DOHH2 (cell line): ENCODE measurements at regions not wholly inside any gene's neighbourhood (a gene's known extent, or its start where the extent isn't known, plus 50 kb on each side); places are given as distances from the start of the nearest gene placed in this dataset.

Experiments
- EZH2phosphoT487 ChIP-seq: fragments of 200-600 bp; sonication (generic); IDR thresholded peaks from 2 replicates; pipeline ENCODE4 v1.6.1; 2017; ENCODE audit warnings: borderline replicate concordance, mild to moderate bottlenecking, antibody characterized with exemption, low read length, moderate library complexity, mixed read lengths
- TF ChIP-seq, protein P1 (sequence below): fragments of 200-600 bp; sonication (generic); IDR thresholded peaks from one replicate; pipeline ENCODE4 v1.5.1; 2014; ENCODE audit warnings: antibody characterized with exemption, mild to moderate bottlenecking, low read depth, low read length; ENCODE audit not compliant: poor library complexity, severe bottlenecking

GRCh38 chr22:27205492-27206373 is 548.3 kb downstream of the MIAT start:
- TF ChIP-seq, protein P1, sequence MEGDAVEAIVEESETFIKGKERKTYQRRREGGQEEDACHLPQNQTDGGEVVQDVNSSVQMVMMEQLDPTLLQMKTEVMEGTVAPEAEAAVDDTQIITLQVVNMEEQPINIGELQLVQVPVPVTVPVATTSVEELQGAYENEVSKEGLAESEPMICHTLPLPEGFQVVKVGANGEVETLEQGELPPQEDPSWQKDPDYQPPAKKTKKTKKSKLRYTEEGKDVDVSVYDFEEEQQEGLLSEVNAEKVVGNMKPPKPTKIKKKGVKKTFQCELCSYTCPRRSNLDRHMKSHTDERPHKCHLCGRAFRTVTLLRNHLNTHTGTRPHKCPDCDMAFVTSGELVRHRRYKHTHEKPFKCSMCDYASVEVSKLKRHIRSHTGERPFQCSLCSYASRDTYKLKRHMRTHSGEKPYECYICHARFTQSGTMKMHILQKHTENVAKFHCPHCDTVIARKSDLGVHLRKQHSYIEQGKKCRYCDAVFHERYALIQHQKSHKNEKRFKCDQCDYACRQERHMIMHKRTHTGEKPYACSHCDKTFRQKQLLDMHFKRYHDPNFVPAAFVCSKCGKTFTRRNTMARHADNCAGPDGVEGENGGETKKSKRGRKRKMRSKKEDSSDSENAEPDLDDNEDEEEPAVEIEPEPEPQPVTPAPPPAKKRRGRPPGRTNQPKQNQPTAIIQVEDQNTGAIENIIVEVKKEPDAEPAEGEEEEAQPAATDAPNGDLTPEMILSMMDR: no peak
- TF ChIP-seq EZH2phosphoT487: no peak
